Parathyroid adenoma (tissue), 2 donors: ENCODE measurements at regions not wholly inside any gene's neighbourhood (a gene's known extent, or its start where the extent isn't known, plus 50 kb on each side); places are given as distances from the start of the nearest gene placed in this dataset.

Source experiments
- H2AFZ ChIP-seq: fragments of 300-600 bp; sonication (generic); one replicate; pipeline ENCODE4 v1.7.0; 2017; ENCODE audit warnings: antibody characterized with exemption, mild to moderate bottlenecking
- H3K27ac ChIP-seq: fragments of 300-600 bp; sonication (generic); one replicate; pipeline ENCODE4 v1.7.0; 2017
- H3K27me3 ChIP-seq: fragments of 300-600 bp; sonication (generic); one replicate; pipeline ENCODE4 v1.7.0; 2017; ENCODE audit warnings: low read length; ENCODE audit not compliant: control insufficient read depth, insufficient read depth
- H3K36me3 ChIP-seq: fragments of 300-600 bp; sonication (generic); one replicate; pipeline ENCODE4 v1.7.0; 2017; ENCODE audit warnings: low read length; ENCODE audit not compliant: control insufficient read depth, insufficient read depth
- H3K4me1 ChIP-seq: fragments of 300-600 bp; sonication (generic); one replicate; pipeline ENCODE4 v1.7.0; 2017; ENCODE audit warnings: control low read depth
- H3K4me2 ChIP-seq: fragments of 300-600 bp; sonication (generic); one replicate; pipeline ENCODE4 v1.7.0; 2017; ENCODE audit warnings: low read length
- H3K4me3 ChIP-seq: fragments of 300-600 bp; sonication (generic); one replicate; pipeline ENCODE4 v1.7.0; 2017; ENCODE audit warnings: low read depth, low read length
- H3K79me2 ChIP-seq: fragments of 300-600 bp; sonication (generic); one replicate; pipeline ENCODE4 v1.7.0; 2017; ENCODE audit warnings: control low read depth
- H3K9ac ChIP-seq: fragments of 300-600 bp; sonication (generic); one replicate; pipeline ENCODE4 v1.7.0; 2017; ENCODE audit warnings: mild to moderate bottlenecking
- H3K9me3 ChIP-seq: fragments of 300-600 bp; sonication (generic); one replicate; pipeline ENCODE4 v1.7.0; 2017; ENCODE audit warnings: low read length; ENCODE audit not compliant: control insufficient read depth
- TF ChIP-seq, protein P1 (sequence below): fragments of 300-600 bp; sonication (generic); IDR thresholded peaks from one replicate; pipeline ENCODE4 v1.7.0; 2017; ENCODE audit warnings: antibody characterized with exemption, mild to moderate bottlenecking
- donor health status: primary hyperparathyroidism.

DNA sequence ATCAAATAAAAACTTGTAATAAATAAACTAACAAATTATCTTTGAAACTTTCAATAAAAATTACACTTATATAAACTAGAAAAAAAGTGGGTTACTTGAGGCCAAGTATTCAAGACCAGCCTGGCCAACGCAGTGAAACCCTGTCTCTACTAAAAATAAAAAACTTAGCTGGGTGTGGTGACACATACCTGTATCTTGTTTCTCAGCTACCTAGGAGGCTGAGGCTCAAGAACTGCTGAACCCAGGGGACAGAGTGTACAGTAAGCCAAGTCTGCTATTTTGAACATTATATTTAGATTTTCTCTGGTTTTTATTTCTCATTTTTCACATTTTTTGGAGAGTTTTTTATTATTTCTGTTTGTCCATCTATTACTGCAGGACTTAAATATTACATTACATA, 1397.6 kb upstream of the B3GALT2 start:
- H2AFZ ChIP-seq: no peak overlapping the region
- no peaks in the 10 kb centered on the region for H3K27me3 ChIP-seq
- no peaks in the 10 kb centered on the region for H3K9me3 ChIP-seq
- no peaks in the 10 kb centered on the region for H3K79me2 ChIP-seq
- TF ChIP-seq, protein P1, sequence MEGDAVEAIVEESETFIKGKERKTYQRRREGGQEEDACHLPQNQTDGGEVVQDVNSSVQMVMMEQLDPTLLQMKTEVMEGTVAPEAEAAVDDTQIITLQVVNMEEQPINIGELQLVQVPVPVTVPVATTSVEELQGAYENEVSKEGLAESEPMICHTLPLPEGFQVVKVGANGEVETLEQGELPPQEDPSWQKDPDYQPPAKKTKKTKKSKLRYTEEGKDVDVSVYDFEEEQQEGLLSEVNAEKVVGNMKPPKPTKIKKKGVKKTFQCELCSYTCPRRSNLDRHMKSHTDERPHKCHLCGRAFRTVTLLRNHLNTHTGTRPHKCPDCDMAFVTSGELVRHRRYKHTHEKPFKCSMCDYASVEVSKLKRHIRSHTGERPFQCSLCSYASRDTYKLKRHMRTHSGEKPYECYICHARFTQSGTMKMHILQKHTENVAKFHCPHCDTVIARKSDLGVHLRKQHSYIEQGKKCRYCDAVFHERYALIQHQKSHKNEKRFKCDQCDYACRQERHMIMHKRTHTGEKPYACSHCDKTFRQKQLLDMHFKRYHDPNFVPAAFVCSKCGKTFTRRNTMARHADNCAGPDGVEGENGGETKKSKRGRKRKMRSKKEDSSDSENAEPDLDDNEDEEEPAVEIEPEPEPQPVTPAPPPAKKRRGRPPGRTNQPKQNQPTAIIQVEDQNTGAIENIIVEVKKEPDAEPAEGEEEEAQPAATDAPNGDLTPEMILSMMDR: no peak
- H3K4me1 ChIP-seq: no peaks in the 10 kb centered on the region
- H3K36me3 ChIP-seq: no peaks in the 10 kb centered on the region
- H3K4me2 ChIP-seq: no peak overlapping the region
- no peak overlapping the region for H3K27ac ChIP-seq
- no peak overlapping the region for H3K4me3 ChIP-seq
- H3K9ac ChIP-seq: no peak overlapping the region

GRCh38 chr1:194570476-194570875, 1384.1 kb upstream of the B3GALT2 start:
- Histone ChIP-seq H3K4me2 (no peak overlapping the region), H3K36me3 (no peaks in the 10 kb centered on the region), H3K9me3 (peaks cover 3% of the 10 kb centered on the region), H3K79me2 (no peaks in the 10 kb centered on the region), H3K4me3 (no peak overlapping the region), H2AFZ (no peak overlapping the region), H3K27me3 (no peaks in the 10 kb centered on the region), H3K4me1 (no peaks in the 10 kb centered on the region), H3K9ac (no peak overlapping the region), H3K27ac (no peak overlapping the region)
- TF ChIP-seq, protein P1: no peak

DNA sequence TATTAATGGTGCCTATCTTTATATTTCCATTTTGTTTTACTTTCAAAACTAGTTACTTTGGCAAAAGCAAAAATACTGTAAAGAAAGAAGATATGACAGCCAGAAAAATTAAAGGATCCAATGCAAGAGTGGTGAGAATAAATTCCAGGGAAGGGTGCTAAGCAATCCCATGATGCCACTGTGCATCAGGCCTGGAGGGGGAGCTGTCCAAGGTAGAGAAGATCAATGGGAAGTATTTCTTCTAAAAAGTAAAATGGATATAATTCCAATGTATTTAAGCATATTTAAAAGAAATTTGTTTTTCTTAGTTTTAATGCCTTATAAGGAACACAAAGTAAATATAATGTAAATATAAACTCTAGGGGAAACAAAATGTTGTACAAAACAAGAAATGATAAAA, 1382.2 kb upstream of the B3GALT2 start:
- Histone ChIP-seq H3K4me1 (no peaks in the 10 kb centered on the region), H3K9me3 (no peaks in the 10 kb centered on the region)

DNA sequence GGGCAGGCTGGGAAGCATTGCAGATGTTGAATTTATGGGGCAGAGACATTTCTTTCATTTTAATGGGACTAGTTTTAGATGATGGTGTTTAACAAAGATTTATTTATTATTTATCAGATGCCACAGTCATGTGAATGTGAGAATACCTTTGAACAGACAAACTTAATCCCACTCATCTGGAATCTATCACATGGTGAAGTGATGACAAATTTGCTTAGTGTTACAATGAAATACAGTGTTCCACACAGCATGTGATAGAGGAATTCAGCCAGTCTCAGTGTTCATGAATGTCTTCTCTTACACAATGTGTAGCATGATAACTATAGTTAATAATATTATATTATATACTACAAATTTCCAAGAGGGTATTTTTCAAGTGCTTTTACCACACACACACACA, 1361.7 kb upstream of the B3GALT2 start:
- Histone ChIP-seq H3K4me3 (no peak overlapping the region), H3K9ac (no peak overlapping the region), H3K4me2 (no peak overlapping the region), H3K27ac (no peak overlapping the region), H3K4me1 (no peaks in the 10 kb centered on the region), H3K79me2 (no peaks in the 10 kb centered on the region), H2AFZ (no peak overlapping the region), H3K9me3 (no peaks in the 10 kb centered on the region), H3K36me3 (no peaks in the 10 kb centered on the region), H3K27me3 (no peaks in the 10 kb centered on the region)
- TF ChIP-seq, protein P1: no peak

More for the DNA sequence above, 1382.2 kb upstream of the B3GALT2 start:
- Histone ChIP-seq H3K4me3 (no peak overlapping the region), H2AFZ (no peak overlapping the region), H3K27me3 (no peaks in the 10 kb centered on the region), H3K36me3 (no peaks in the 10 kb centered on the region), H3K27ac (no peak overlapping the region), H3K79me2 (no peaks in the 10 kb centered on the region), H3K9ac (no peak overlapping the region), H3K4me2 (no peak overlapping the region)
- TF ChIP-seq, protein P1: no peak

- H3K4me2 ChIP-seq: no peak overlapping the region
- no peaks in the 10 kb centered on the region for H3K4me1 ChIP-seq
- no peak overlapping the region for H3K4me3 ChIP-seq
- TF ChIP-seq, protein P1: no peak
- no peak overlapping the region for H3K27ac ChIP-seq
- no peak overlapping the region for H3K9ac ChIP-seq
- H3K79me2 ChIP-seq: no peaks in the 10 kb centered on the region
- no peaks in the 10 kb centered on the region for H3K9me3 ChIP-seq
- H2AFZ ChIP-seq: no peak overlapping the region
- no peaks in the 10 kb centered on the region for H3K36me3 ChIP-seq
- no peaks in the 10 kb centered on the region for H3K27me3 ChIP-seq
These were observed 1357.6 kb upstream of the B3GALT2 start for GRCh38 chr1:194544012-194544411.
